ENCODE measurements at regions not wholly inside any gene's neighbourhood (a gene's known extent, or its start where the extent isn't known, plus 50 kb on each side); places are given as distances from the start of the nearest gene placed in this dataset.

GRCh38 chr4:4913628-4914027, 54.2 kb downstream of the MSX1 start:
- no TSS peak for BruUV-seq (replicated peaks)
- H3K9me3 Mint-ChIP-seq (ENCODE audit: unreplicated experiment), result peaks cover 7% of the 10 kb centered on the region
- no peaks in the 10 kb centered on the region for H3K27me3 Mint-ChIP-seq (ENCODE audit: insufficient read depth, unreplicated experiment)
- no peak overlapping the region for H3K4me3 Mint-ChIP-seq (ENCODE audit: unreplicated experiment)
- H3K36me3 Mint-ChIP-seq (ENCODE audit: insufficient read depth, unreplicated experiment), result no peaks in the 10 kb centered on the region
- CTCF ChIA-PET, result no interaction called here
- DNase-seq (ENCODE audit: unreplicated experiment), result no peak
- H3K4me1 Mint-ChIP-seq (ENCODE audit: insufficient read depth, unreplicated experiment), result peaks cover 15% of the 10 kb centered on the region
- POLR2A ChIA-PET, result interaction anchor here (0.8 kb wide), 1 partner anchor 10 kb away, joined by 3 read pairs; no protein-coding TSS in a partner anchor
- TF ChIP-seq CTCF (IDR thresholded peaks at IDR 0.05; ENCODE audit: unreplicated experiment), result no peak
- intact Hi-C loops (cut with micrococcal nuclease), result loop anchor here (5.0 kb wide), 1 partner anchor 124 kb away; no protein-coding TSS in a partner anchor
- peak overlapping the region; percentile 70 for H3K27ac Mint-ChIP-seq (ENCODE audit: low read depth, unreplicated experiment)

GRCh38 chr4:4914059-4914820, 54.8 kb downstream of the MSX1 start:
- Mint-ChIP-seq H3K4me3 (ENCODE audit: unreplicated experiment) (no peak overlapping the region), H3K9me3 (ENCODE audit: unreplicated experiment) (peaks cover 7% of the 10 kb centered on the region), H3K4me1 (ENCODE audit: insufficient read depth, unreplicated experiment) (peaks cover 15% of the 10 kb centered on the region), H3K36me3 (ENCODE audit: insufficient read depth, unreplicated experiment) (no peaks in the 10 kb centered on the region), H3K27me3 (ENCODE audit: insufficient read depth, unreplicated experiment) (no peaks in the 10 kb centered on the region), H3K27ac (ENCODE audit: low read depth, unreplicated experiment) (peak overlapping the region; percentile 70)
- intact Hi-C loops (cut with micrococcal nuclease), result loop anchor here (5.0 kb wide), 1 partner anchor 123 kb away; no protein-coding TSS in a partner anchor
- ChIA-PET CTCF (no interaction called here), POLR2A (no interaction called here)
- no peak for TF ChIP-seq CTCF (IDR thresholded peaks at IDR 0.05; ENCODE audit: unreplicated experiment)
- TSS peak; percentile 30 for BruUV-seq (replicated peaks)
- peak; percentile 96 for DNase-seq (ENCODE audit: unreplicated experiment)

GRCh38 chr4:4914965-4915845, 55.7 kb downstream of the MSX1 start:
- peaks cover 7% of the 10 kb centered on the region for H3K9me3 Mint-ChIP-seq (ENCODE audit: unreplicated experiment)
- H3K4me1 Mint-ChIP-seq (ENCODE audit: insufficient read depth, unreplicated experiment), result peaks cover 15% of the 10 kb centered on the region
- H3K27ac Mint-ChIP-seq (ENCODE audit: low read depth, unreplicated experiment), result no peak overlapping the region
- CTCF ChIA-PET, result interaction anchor here (0.6 kb wide), 1 partner anchor 1080 kb away, joined by 3 read pairs; no protein-coding TSS in a partner anchor
- intact Hi-C loops (cut with micrococcal nuclease), result loop anchor here (5.0 kb wide), 1 partner anchor 122 kb away; no protein-coding TSS in a partner anchor
- no peaks in the 10 kb centered on the region for H3K27me3 Mint-ChIP-seq (ENCODE audit: insufficient read depth, unreplicated experiment)
- POLR2A ChIA-PET, result no interaction called here
- BruUV-seq (replicated peaks), result no TSS peak
- TF ChIP-seq CTCF (IDR thresholded peaks at IDR 0.05; ENCODE audit: unreplicated experiment), result no peak
- no peaks in the 10 kb centered on the region for H3K36me3 Mint-ChIP-seq (ENCODE audit: insufficient read depth, unreplicated experiment)
- no peak for DNase-seq (ENCODE audit: unreplicated experiment)
- H3K4me3 Mint-ChIP-seq (ENCODE audit: unreplicated experiment), result no peak overlapping the region

GRCh38 chr4:4918067-4918466, 58.6 kb downstream of the MSX1 start:
- Mint-ChIP-seq H3K27ac (ENCODE audit: low read depth, unreplicated experiment) (no peak overlapping the region), H3K36me3 (ENCODE audit: insufficient read depth, unreplicated experiment) (no peaks in the 10 kb centered on the region), H3K4me3 (ENCODE audit: unreplicated experiment) (no peak overlapping the region), H3K4me1 (ENCODE audit: insufficient read depth, unreplicated experiment) (peaks cover 12% of the 10 kb centered on the region), H3K27me3 (ENCODE audit: insufficient read depth, unreplicated experiment) (no peaks in the 10 kb centered on the region), H3K9me3 (ENCODE audit: unreplicated experiment) (peaks cover 7% of the 10 kb centered on the region)
- intact Hi-C loops (cut with micrococcal nuclease), result no loop called here
- no peak for DNase-seq (ENCODE audit: unreplicated experiment)
- no peak for TF ChIP-seq CTCF (IDR thresholded peaks at IDR 0.05; ENCODE audit: unreplicated experiment)
- CTCF ChIA-PET, result no interaction called here
- POLR2A ChIA-PET, result no interaction called here
- no TSS peak for BruUV-seq (replicated peaks)
